ENCODE measurements at regions not wholly inside any gene's neighbourhood (a gene's known extent, or its start where the extent isn't known, plus 50 kb on each side); places are given as distances from the start of the nearest gene placed in this dataset.

DNA sequence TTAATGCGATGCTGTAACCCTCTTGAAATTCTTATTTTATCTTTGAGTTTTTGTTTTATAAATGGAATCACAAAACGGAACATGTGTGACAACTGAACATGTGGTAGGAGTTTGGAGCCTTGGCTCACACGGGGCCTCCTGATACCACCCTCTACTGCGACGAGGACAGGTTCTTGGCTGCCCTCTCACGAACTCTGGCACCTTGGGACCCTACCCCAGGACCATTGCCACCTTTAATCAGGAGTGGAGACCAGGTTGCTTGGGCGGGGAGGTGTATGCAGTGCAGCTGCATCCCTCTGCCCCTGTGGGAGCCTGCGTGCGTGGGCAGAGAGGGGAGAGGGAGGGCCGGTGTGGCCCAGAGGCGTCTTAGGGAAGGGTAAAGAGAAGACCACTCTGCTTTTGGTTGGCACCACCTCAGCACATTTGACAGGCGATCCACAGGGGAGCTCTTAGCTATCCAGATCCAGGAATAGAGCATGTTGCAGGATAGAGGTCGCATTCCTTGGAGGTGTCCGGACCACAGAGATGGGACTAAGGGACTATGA lies 753.9 kb upstream of the PTPRD start:
- TF ChIP-seq, protein P1, sequence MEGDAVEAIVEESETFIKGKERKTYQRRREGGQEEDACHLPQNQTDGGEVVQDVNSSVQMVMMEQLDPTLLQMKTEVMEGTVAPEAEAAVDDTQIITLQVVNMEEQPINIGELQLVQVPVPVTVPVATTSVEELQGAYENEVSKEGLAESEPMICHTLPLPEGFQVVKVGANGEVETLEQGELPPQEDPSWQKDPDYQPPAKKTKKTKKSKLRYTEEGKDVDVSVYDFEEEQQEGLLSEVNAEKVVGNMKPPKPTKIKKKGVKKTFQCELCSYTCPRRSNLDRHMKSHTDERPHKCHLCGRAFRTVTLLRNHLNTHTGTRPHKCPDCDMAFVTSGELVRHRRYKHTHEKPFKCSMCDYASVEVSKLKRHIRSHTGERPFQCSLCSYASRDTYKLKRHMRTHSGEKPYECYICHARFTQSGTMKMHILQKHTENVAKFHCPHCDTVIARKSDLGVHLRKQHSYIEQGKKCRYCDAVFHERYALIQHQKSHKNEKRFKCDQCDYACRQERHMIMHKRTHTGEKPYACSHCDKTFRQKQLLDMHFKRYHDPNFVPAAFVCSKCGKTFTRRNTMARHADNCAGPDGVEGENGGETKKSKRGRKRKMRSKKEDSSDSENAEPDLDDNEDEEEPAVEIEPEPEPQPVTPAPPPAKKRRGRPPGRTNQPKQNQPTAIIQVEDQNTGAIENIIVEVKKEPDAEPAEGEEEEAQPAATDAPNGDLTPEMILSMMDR (IDR thresholded peaks at IDR 0.05) = no peak
- no peak for TF ChIP-seq EZH2 (IDR thresholded peaks at IDR 0.05; ENCODE audit: borderline replicate concordance, insufficient read depth, low read depth, low read length, poor library complexity, severe bottlenecking)
- Histone ChIP-seq H3K4me1 (ENCODE audit: control insufficient read depth in 2 of 2, insufficient read depth in 2 of 2, low read length in 2 of 2) (no peaks in the 10 kb centered on the region), H4K20me1 (ENCODE audit: control insufficient read depth, insufficient read depth, low read length, poor library complexity, severe bottlenecking) (no peaks in the 10 kb centered on the region), H3K27ac (ENCODE audit: low read length in 2 of 2) (no peak overlapping the region), H3K36me3 (replicated peaks in 1 of 2; ENCODE audit: control extremely low read depth in 1 of 2, control insufficient read depth in 1 of 2, extremely low read depth in 1 of 2, insufficient read depth in 2 of 2, low read length in 1 of 2) (no peaks in the 10 kb centered on the region), H3K9me3 (ENCODE audit: control extremely low read depth in 1 of 3, control insufficient read depth in 2 of 3, insufficient read depth in 1 of 3, low read length in 2 of 3) (peaks cover 0 to 4% (median 0%) of the 10 kb centered on the region in 3 donors), H3K9ac (ENCODE audit: low read length) (no peak overlapping the region), H3K79me2 (ENCODE audit: control insufficient read depth, insufficient read depth, low read length) (no peaks in the 10 kb centered on the region), H3K4me3 (ENCODE audit: control extremely low read depth in 1 of 5, extremely low read depth in 1 of 5, insufficient read depth in 1 of 5, low read depth in 2 of 5, low read length in 4 of 5) (no peak overlapping the region), H3K4me2 (replicated peaks; ENCODE audit: low read depth, low read length, poor library complexity, severe bottlenecking) (no peak overlapping the region), H2AFZ (ENCODE audit: insufficient read depth, low read depth, low read length, poor library complexity, severe bottlenecking) (no peak overlapping the region), H3K27me3 (replicated peaks in 1 of 4; ENCODE audit: control extremely low read depth in 1 of 4, control insufficient read depth in 3 of 4, insufficient read depth in 4 of 4, low read length in 3 of 4) (no peaks in the 10 kb centered on the region)
- H3K27ac Mint-ChIP-seq = no peak overlapping the region
- no peaks in the 10 kb centered on the region for H3K9me3 Mint-ChIP-seq (ENCODE audit: insufficient read depth)
- DNase-seq = no peak
- no peak for ATAC-seq (ENCODE audit: low read depth)
- H3K27me3 Mint-ChIP-seq = no peaks in the 10 kb centered on the region
- 86% methylated on average over 9 of the region's 14 CpGs for WGBS (ENCODE audit: insufficient coverage)
- ChIA-PET CTCF (no interaction called here), POLR2A (no interaction called here)
- intact Hi-C loops (cut with micrococcal nuclease) = no loop called here
- H3K4me3 Mint-ChIP-seq = no peak overlapping the region
- H3K4me1 Mint-ChIP-seq = no peaks in the 10 kb centered on the region

DNA sequence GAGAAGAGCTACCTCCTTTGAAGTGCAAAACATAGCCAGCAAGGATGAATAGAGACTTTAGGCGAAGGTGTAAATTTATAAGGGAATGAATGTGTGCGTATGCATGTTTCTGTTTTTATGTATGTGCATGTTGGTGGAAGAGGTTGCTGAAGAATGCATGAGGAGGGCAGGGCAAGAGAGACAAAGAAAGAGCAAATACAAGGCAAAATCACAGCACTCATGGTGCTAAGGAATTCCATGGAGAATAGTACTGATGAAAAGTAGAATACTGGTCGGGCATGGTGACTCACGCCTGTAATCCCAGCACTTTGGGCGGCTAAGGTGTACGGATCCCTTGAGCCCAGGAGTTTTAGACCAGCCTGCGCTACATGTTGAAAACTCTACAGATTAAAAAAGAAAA lies 762.1 kb upstream of the PTPRD start:
- no peak overlapping the region for H3K27ac Mint-ChIP-seq
- H3K27me3 Mint-ChIP-seq = no peaks in the 10 kb centered on the region
- TF ChIP-seq, protein P1 (IDR thresholded peaks at IDR 0.05) = no peak
- TF ChIP-seq EZH2 (IDR thresholded peaks at IDR 0.05; ENCODE audit: borderline replicate concordance, insufficient read depth, low read depth, low read length, poor library complexity, severe bottlenecking) = no peak
- Histone ChIP-seq H2AFZ (ENCODE audit: insufficient read depth, low read depth, low read length, poor library complexity, severe bottlenecking) (no peak overlapping the region), H4K20me1 (ENCODE audit: control insufficient read depth, insufficient read depth, low read length, poor library complexity, severe bottlenecking) (no peaks in the 10 kb centered on the region), H3K27ac (ENCODE audit: low read length in 2 of 2) (no peak overlapping the region), H3K9ac (ENCODE audit: low read length) (no peak overlapping the region), H3K27me3 (replicated peaks in 1 of 4; ENCODE audit: control extremely low read depth in 1 of 4, control insufficient read depth in 3 of 4, insufficient read depth in 4 of 4, low read length in 3 of 4) (no peaks in the 10 kb centered on the region), H3K4me1 (ENCODE audit: control insufficient read depth in 2 of 2, insufficient read depth in 2 of 2, low read length in 2 of 2) (no peaks in the 10 kb centered on the region), H3K79me2 (ENCODE audit: control insufficient read depth, insufficient read depth, low read length) (no peaks in the 10 kb centered on the region), H3K4me3 (ENCODE audit: control extremely low read depth in 1 of 5, extremely low read depth in 1 of 5, insufficient read depth in 1 of 5, low read depth in 2 of 5, low read length in 4 of 5) (no peak overlapping the region), H3K4me2 (replicated peaks; ENCODE audit: low read depth, low read length, poor library complexity, severe bottlenecking) (no peak overlapping the region), H3K9me3 (ENCODE audit: control extremely low read depth in 1 of 3, control insufficient read depth in 2 of 3, insufficient read depth in 1 of 3, low read length in 2 of 3) (peaks cover 0 to 3% (median 0%) of the 10 kb centered on the region in 3 donors), H3K36me3 (replicated peaks in 1 of 2; ENCODE audit: control extremely low read depth in 1 of 2, control insufficient read depth in 1 of 2, extremely low read depth in 1 of 2, insufficient read depth in 2 of 2, low read length in 1 of 2) (no peaks in the 10 kb centered on the region)
- no peak overlapping the region for H3K4me3 Mint-ChIP-seq
- no peak for DNase-seq
- intact Hi-C loops (cut with micrococcal nuclease) = no loop called here
- WGBS (ENCODE audit: insufficient coverage) = 89% methylated on average over 6 of the region's 7 CpGs
- POLR2A ChIA-PET = no interaction called here
- ATAC-seq (ENCODE audit: low read depth) = no peak
- CTCF ChIA-PET = no interaction called here
- H3K4me1 Mint-ChIP-seq = no peaks in the 10 kb centered on the region
- peaks cover 3% of the 10 kb centered on the region for H3K9me3 Mint-ChIP-seq (ENCODE audit: insufficient read depth)

All from B cell (primary cell).